ENCODE measurements at regions not wholly inside any gene's neighbourhood (a gene's known extent, or its start where the extent isn't known, plus 50 kb on each side); places are given as distances from the start of the nearest gene placed in this dataset.

DNA sequence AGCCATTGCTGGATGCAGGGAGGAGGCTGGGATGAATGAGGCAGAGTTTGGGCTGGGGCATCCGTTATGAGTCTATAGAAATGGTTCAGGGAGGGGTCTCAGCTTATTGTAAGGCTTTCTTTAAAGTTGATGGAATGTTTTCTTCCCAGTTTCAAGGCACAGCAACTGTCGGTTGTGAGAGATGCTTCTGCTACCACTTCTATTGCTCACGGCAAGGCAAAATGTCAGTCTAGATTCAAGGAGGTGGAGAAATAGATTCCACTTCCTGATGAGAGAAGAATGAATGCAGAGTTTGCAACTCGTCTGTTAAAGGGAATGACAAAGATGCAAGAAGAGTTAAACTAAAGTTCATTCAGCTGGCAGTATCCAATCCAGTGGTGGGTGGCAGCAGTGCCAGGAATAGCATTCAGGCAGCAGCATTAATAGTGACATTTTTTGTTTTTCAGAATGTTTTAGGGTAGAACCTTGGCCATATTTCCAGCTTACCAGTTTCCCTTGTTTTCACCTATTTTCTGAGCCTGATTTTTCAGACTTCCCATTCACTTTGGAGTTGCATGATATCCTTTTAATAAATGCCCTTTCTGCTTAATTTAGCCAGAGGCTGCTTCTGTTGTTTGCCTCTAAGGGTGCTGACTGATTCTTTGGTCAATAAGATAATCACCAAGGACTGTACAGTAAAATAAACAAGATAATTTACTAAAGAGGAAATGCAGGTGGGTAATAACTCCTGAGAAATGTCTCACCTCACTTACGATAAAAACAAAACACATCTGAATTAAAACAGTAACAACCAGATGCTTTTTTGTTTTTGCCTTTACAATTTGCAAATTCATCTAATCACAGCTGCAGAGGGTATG is 138.4 kb downstream of the RPIA start:
- Histone ChIP-seq H3K9me3 (replicated peaks; ENCODE audit: control insufficient read depth, insufficient read depth, low read length) (no peaks in the 10 kb centered on the region), H3K4me3 (replicated peaks in 1 of 3; ENCODE audit: insufficient read depth in 1 of 3, low read depth in 1 of 3, low read length in 3 of 3) (no peak overlapping the region), H2AFZ (ENCODE audit: low read depth, low read length) (no peak overlapping the region), H3K4me1 (ENCODE audit: control insufficient read depth, extremely low read depth, insufficient read depth, low read length) (peaks cover 22% of the 10 kb centered on the region), H3K9me1 (replicated peaks; ENCODE audit: control insufficient read depth, extremely low read depth, insufficient read depth, low read length) (no peaks in the 10 kb centered on the region), H3K27ac (ENCODE audit: insufficient read depth, low read depth, low read length) (no peak overlapping the region), H3K79me2 (ENCODE audit: control insufficient read depth, insufficient read depth, low read length) (no peaks in the 10 kb centered on the region), H3K9ac (replicated peaks; ENCODE audit: extremely low read depth, insufficient read depth, low read length) (no peak overlapping the region), H3K4me2 (ENCODE audit: insufficient read depth, low read length) (no peak overlapping the region), H4K20me1 (replicated peaks; ENCODE audit: control insufficient read depth, extremely low read depth, insufficient read depth, low read length) (no peaks in the 10 kb centered on the region), H3K27me3 (ENCODE audit: control insufficient read depth in 2 of 2, insufficient read depth in 2 of 2, low read length in 2 of 2) (no peaks in the 10 kb centered on the region), H3K36me3 (ENCODE audit: control insufficient read depth in 2 of 2, extremely low read depth in 1 of 2, insufficient read depth in 2 of 2, low read length in 2 of 2) (no peaks in the 10 kb centered on the region)
- ChIA-PET POLR2A (no interaction called here), CTCF (interaction anchor here (0.7 to 2.2 kb wide), 6 partner anchors 11 to 89 kb away, joined by 3 to 9 read pairs (median 3); no protein-coding TSS in a partner anchor)
- TF ChIP-seq, protein P1, sequence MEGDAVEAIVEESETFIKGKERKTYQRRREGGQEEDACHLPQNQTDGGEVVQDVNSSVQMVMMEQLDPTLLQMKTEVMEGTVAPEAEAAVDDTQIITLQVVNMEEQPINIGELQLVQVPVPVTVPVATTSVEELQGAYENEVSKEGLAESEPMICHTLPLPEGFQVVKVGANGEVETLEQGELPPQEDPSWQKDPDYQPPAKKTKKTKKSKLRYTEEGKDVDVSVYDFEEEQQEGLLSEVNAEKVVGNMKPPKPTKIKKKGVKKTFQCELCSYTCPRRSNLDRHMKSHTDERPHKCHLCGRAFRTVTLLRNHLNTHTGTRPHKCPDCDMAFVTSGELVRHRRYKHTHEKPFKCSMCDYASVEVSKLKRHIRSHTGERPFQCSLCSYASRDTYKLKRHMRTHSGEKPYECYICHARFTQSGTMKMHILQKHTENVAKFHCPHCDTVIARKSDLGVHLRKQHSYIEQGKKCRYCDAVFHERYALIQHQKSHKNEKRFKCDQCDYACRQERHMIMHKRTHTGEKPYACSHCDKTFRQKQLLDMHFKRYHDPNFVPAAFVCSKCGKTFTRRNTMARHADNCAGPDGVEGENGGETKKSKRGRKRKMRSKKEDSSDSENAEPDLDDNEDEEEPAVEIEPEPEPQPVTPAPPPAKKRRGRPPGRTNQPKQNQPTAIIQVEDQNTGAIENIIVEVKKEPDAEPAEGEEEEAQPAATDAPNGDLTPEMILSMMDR (IDR thresholded peaks at IDR 0.05; ENCODE audit: extremely low read depth in 1 of 2, insufficient read depth in 1 of 2, low read depth in 1 of 2, low read length in 2 of 2), result no peak
- TF ChIP-seq POLR2A (IDR thresholded peaks at IDR 0.05; ENCODE audit: low read depth, low read length), result no peak
- TF ChIP-seq FOS (IDR thresholded peaks at IDR 0.05; ENCODE audit: borderline replicate concordance, insufficient read depth, low read length), result no peak
- no TSS peak for BruUV-seq (replicated peaks)
- intact Hi-C loops (cut with micrococcal nuclease) (loop anchor here (2.0 to 5.0 kb wide), 4 partner anchors 17 to 138 kb away; partner anchors contain the start of gene RPIA), dilution Hi-C loops (cut with MboI; ENCODE audit: extremely low pct_ligation_motif_present, low sequenced_read_pairs) (no loop called here)
- DNase-seq (ENCODE audit: low read depth, low spot score) (no peak), FAIRE-seq (no peak)
